ENCODE measurements at regions not wholly inside any gene's neighbourhood (a gene's known extent, or its start where the extent isn't known, plus 50 kb on each side); places are given as distances from the start of the nearest gene placed in this dataset.

GRCh38 chr2:15750822-15751329 lies 159.2 kb downstream of the DDX1 start:
- TF ChIP-seq POLR2AphosphoS5 (IDR thresholded peaks at IDR 0.05; ENCODE audit: low read depth) (no peak), CTCF (conservative IDR thresholded peaks at IDR 0.05; ENCODE audit: low read depth in 2 of 2) (no peak)

Data from GM23338 (cell line).